Inferior parietal cortex (tissue), 1 donor: ENCODE measurements at regions not wholly inside any gene's neighbourhood (a gene's known extent, or its start where the extent isn't known, plus 50 kb on each side); places are given as distances from the start of the nearest gene placed in this dataset.

Experiments
- DNase-seq: peaks from one replicate; pipeline ENCODE4 v3.0.0-alpha.2; 2016; ENCODE audit errors: extremely low spot score

DNA sequence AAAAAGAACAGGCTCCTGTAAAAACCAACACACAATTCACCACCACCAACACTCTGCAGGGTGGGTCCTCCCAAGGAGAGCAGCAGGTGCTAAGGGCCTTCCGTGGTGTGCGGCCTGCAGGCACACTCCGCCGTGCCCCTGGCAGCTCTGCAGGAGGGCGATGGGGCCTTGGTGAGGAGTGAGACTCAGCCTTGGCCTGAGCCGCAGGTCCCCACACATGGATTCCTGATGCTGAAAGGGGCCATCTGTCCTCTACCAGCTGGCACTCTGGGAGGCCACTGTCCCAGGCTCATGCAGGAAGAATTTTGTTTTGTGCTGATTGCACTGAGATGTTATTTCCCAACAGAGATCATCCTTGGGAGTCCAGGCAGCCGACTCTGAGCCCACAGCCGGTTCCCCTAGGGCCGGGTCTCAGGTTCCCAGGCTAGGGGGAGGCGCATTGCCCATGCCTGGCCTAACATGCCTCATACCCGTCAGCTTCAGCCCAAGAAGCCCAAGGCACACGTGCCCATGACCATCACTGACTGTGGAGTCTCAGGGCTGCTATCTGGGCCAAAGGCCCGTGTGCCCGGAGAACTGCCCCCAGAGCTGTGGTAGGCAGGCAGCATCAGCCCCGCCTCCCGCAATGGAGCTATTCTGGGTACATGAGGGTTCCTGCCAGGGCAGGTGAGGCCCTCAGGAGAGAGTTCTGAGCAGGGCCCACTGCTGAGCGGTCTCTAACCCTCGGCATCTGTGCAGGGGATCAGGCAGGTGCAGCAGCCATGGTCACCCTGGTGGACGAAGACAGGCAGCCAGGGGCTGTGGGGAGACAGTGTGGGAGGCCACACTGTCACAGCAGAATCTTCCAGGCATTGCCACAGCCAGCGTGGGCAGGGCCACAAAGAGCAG, 97.9 kb upstream of the ZNF469 start:
- no peak for DNase-seq

DNA sequence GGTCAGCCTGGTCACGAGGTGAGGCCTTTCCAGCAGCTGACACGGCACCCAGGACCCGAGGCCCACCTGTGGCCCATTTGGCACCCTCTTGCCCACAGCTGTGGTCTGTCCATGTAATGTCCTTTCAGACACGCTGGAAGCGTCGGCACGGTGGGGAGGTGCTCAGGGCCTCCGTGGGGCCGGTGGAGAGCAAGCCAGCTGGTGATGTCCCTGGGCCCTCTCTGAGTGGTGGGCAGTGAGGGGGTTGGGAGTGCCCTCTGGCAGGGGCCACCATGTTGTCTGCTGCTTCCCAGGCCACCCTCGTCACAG, 97.3 kb upstream of the ZNF469 start:
- no peak for DNase-seq

DNA sequence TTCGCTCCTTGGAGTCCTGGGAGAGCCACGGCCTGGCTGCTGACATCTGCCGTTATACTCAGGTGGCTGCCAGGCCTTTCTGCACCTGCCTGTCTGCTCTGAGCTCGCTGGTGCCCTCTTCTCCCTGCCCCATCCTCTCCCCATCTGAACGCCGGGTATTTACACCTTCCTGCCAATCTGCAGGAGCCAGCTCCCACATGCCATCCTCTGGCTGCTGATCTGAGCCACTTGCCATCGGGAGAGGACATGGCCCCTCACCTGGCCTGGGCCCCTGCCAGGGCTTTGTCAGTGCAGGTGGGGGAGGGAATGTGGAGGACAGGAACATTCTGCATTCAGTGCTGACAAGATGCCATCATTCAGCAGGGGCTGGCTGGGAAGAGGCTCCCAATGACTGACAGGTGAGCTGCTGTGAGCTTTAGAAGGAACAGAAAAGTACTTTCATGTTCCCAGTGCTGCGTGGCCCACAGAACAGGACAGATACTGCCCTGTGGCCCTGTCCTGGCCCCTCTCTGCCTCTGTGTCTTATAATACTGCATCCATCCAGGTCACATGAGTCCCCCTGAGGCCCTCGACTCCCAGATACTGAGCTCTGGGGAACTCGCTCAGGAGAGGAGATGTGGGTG, 96.3 kb upstream of the ZNF469 start:
- DNase-seq = no peak

DNA sequence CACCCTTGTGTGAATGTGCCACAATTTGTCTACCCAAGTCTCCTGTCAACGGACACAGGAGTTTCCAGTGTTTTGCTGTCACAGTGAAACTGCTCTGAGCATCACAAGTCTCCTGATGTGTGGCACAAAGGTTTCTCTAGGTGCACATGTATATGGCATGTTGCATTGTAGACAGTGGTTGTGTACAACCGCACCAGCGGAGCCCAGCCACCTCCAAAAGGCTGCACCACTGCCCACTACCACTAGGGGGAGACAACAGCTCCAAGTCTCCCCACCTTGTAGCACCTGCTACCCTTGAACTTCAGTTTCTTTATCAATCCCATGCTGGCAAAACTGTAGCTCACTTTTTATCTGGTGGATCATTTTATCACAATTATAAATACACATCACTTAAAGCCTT, 95.5 kb upstream of the ZNF469 start:
- DNase-seq = no peak

DNA sequence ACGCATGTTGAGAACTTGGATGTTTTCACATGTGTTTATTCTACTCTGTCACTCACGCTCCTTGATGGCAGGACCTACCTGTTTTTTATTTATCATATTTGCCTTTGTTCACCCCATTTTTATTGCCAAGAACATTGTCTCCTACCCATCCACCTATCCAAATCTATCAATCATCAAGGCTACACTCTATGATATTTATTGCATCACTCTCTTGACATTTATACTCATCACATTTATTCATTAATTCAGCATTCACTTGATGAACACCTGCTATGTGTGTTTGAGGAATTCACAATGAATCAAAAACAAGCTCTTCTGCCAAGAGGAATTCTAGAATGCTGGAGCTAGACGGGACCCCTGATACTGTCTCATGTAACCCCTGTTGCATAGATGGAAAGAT, 94.5 kb upstream of the ZNF469 start:
- no peak for DNase-seq

DNA sequence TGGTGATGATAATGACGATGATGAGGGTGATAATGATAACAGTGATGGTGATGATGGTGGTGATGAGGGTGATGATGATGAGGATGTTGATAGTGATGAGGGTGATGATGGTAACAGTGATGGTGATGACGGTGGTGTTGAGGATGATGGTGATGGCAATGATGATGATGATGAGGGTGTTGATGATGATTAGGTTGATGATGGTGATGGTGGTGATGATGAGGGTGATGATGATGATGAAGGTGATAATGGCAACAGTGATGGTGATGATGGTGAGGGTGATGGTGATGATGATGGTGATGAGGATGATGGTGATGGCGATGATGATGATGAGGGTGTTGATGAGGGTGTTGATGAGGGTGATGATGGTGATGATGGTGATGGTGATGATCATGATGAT, 93.8 kb upstream of the ZNF469 start:
- DNase-seq = no peak

DNA sequence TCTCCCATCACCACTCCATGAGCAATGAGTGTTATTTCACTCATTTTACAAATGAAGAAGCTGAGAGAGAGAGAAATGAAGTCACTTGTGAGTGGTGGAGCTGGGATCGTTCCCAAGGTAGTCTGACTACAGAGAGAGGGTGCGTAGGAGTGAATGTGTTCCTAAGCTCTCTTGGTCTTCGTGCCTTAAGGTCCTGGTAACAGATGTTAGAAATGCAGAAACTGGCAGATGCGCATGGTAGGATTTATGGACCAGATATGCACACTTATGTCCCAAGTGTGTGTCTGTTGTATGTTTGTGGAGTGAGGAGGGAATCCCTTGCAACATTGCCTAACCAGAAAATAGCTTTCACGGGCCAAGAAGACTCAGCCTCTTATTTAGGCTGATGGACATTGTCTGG, 93.2 kb upstream of the ZNF469 start:
- peak; percentile 28 for DNase-seq

DNA sequence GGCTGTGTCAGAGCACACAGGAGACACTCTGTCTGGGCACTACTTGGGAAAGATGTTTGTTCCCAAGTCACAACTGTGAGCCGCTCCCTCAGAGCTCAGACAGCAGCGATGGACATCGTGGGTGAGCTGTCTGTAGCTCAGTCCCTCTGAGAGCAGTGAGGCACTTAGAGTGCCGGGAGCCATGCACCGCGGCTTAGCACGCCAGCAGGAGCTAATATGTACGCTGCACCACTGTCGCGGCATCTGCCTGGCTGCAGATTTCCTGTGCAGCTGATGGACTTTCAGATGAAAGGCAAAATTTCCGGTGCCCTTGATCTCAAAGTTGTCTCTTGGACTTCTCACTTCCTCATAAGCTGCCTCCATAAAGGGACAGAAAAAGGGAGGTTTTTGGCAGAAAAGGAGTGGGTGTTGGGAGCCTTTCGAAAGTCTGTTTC, 92.8 kb upstream of the ZNF469 start:
- DNase-seq = no peak

DNA sequence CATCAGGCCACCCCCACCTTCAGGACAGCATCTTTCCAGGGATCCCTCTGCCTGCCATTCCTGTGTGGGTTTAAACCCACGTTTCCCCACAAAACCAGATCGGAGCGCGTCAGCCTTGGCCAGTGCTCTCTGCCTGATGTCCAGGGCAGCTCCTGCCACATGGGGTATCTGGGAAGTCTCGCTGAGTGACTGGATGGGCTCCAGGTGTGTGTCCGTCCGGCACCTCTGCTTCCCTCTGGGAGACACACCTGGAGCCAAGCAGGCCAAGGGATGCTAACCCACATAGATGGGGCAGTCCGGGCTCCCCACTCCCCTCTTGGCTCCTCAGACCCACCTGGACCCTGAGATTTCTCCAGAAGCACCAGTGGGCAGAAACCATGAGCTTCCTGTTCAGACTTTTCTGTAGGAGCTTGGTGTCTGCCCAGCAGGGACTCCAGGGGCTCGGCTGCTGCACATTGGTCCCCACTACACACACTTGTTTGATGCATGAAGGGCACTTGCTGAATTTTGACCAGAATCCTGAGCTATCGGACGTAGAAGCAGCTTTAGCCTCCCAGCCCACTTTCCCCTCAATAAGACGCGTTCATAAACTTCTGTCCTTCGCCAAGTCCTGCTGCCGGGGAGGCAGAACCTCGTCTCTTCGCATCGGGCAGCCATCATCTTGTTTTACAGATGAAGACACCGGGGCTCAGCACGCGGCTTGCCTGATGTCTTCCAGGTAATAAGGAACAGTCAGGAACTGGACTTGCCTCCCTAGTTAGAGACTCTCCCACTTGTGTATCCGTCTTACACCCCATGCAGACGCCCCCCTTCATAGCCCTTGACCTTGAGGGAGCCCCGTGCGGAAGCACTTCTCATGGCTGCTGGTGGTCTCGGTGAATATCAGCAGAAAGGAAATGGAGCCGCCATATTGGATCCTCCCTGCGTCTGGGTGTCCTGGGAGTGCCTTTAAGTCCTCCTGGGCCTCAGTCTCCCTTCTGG, 91.6 kb upstream of the ZNF469 start:
- no peak for DNase-seq

DNA sequence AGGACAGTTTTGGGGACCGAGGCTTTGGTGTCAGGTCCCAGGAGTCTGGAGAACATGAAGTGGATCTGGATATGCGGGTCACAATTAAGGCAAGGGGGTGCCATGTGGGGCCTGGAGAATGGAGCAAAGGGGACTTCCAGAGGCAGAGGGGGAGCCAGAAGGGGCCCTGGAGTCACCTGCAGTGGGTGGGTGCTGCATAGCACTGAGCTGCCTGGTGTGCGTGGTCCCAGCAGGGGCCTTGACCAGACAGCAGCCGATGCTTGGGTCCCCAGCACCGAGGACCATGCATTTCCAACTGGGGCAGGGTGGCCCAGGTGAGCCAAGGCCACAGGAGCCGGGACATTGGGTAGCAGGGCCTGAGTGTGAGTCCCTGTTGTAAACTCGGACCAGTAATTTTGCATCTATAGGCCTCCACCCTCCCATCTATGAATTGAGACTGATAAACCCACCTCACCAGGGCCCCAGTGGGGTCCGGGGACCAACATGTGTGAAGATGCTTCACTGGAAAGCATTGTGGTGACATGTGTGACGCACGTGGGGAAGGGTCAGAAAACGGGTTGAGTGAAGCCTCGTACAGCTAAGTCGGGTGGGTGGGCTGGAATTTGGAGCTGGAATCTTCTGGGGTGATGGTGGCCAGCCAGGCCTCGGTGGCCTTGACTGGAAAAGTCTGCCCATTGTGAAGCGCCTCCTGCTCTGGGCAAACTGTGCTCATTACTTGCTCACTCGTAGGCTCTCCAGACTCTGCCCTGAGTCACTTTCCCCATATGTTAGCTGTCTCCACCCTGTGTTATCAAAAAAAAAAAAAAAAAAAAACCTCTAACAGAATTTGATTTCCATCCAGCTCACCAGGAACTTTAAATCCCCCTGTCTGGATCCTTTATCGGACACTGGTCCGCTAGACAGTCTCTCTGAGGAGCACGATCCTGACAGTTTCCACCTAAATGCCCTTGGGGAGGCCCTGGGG, 90.5 kb upstream of the ZNF469 start:
- no peak for DNase-seq

DNA sequence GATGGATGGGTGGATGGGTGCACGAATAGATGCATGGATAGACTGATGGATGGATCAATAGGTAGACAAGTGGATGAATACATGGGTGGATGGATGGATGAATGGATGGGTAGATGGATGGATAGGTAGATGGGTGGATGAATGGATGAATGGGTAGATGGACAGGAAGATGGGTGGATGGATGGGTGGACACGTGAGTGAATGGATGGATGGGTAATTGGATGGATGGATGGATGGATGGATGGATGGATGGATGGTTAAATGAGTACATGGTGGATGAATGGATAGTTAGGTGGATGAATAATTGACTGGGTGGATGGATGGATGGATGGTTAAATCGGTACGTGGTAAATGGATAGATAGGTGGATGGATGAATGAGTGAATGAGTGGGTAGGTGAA, 89.7 kb upstream of the ZNF469 start:
- no peak for DNase-seq

DNA sequence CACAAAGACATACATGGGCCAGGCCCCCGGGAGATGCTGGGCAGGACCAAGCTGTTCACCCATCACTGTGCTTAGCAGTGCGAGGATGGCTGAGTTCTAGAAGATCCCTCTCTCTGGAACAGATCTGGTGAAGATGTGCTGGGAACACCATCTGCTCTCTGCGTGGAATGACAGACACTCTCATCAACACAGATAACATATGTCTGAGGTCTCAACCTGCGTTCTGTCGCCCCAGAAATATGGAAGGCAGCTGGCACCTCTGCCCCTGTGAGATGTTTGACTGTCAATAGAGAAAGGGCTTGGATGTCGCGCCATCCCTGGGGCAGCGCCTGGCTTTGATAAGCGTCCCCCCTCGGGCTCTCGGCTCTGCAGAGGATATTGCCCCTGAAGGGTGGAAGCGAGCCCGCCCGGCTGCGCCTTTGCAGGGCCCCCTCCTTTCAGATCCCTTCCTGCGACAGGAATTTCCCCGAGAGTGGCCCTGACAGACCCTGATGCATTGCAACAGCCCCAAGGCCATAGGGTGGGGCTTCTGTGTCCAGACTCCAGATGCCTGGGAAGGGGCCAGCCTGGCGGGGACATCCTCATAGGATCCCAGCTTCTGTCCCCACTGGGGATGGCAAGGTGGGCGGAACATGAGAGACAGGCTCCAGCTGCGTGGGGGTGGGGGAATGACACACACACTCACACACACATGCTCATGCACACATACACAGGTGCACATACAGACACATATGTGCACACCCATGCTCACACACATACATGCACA, 86.9 kb upstream of the ZNF469 start:
- DNase-seq = no peak

DNA sequence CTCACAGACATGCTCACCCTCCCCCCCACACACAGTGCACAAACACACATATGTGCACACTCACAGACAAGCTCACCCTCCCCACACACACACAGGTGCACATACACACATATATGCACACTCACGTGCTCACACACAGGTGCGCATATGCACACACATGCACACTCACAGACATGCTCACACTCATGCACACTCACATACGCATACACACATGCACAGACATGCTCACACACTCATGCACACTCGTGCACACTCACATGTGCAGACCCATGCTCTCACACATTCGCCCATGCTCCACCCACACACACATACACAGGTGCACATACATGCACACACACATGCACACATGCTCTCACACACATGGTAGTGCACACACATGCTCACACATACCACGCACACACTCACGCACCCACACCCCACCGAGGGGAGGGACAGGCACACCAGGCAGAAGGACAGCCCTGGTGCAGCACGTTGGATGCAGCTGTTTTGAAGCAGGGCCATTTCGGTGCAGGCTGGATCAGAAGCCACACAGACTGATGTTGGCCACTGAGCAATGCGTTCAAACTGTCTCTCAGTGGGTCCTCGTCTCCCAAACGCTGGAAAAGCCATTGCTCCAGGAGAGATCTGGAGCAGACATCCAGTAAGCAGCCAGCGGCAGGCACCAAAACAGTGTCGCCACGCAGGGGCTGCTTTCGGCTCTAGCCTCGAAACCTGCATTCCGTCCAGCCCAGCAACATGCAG, 86.2 kb upstream of the ZNF469 start:
- no peak for DNase-seq

DNA sequence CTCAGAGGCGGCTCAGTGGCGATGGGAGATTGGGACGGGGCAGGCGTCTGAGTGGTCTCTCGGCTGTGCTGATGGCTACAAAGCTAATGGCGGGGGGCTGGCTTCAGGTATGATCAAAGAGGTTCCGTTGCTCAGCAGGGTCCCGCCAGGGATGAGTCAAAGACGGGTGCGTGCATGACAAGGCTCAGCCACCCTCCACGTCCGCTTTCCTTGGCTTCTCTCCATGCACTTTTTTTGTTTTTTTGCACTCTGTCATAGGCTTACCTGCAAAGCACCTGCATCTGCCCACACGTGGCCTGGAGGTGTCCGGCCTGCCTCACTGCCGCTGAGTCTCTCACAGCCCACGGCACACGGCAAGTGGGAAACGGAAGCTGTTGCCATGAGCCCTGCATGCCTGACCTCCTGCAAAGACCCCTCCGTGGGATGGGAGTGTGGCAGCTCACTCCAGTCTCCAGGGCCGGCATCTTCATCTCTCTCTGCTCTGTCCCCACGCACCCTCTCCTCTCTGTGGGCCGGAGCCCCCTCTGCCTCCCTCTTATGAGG, 85.5 kb upstream of the ZNF469 start:
- DNase-seq = no peak

DNA sequence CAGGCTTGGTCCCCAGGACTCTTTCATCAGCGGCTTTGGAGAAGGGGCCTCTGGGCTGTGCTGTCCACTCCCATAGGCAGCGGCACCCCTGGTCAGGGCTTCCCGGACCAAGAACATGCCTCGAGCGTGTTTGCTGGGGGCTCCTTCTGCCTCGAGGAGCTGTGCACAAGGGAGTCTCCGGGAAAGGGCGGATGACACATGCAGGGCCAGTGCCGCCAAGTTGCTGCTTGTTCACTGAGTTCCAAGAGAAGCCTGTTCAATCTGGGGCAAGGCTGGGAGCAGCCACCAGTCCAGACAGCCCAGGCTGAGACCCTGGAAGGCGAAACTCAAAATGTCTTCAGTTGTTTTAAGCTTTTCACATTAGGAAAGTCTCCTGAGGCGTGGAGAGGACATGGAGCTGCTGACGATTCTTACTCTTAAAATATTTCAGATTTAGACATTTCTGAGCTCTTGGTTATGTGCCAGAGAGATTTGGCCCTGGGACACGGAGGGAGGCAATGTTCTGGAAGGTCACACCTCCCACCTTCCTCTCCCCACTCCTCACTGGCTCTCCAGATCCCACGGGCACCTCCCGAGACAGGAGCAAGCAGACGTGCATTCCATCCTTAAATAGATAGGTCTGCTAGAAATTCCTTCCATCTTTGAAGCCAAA, 84.5 kb upstream of the ZNF469 start:
- no peak for DNase-seq

DNA sequence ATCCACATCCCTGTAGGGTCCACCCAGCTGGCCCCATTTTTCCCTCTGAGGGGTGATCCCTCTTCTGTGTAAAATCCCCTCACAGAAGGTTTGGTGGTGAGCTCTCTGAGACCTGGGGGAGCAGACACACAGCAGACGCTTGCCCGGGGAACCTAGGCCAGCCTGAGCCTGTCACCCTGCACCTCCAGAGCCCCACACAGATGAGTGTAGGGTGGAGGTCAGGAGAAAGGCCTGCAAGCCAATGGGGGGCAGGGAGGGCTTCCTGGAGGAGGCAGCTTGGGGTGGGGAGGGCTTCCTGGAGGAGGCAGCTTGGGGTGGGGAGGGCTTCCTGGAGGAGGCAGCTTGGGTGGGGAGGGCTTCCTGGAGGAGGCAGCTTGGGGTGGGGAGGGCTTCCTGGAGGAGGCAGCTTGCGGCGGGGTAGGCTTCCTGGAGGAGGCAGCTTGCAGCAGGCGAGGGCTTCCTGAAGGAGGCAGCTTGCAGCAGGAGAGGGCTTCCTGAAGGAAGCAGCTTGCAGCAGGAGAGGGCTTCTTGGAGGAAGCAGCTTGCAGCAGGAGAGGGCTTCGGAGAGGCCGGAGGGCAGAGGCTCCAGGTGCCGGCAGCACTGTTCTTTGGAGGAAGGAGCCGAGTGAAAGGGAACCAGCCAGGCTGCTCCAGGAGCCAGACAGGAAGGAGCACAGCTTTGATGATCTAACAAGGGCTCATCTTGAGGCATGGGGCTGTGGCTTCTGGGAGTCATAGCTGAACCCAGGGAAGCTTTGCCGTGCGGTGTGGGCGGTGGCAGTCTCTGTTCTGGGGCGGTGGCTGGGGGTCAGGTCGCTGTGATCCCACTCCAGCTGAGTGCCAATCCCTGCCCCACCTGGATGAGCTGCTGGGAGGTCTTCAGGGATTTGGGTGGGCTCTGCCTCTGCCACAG, 83.7 kb upstream of the ZNF469 start:
- DNase-seq = no peak

DNA sequence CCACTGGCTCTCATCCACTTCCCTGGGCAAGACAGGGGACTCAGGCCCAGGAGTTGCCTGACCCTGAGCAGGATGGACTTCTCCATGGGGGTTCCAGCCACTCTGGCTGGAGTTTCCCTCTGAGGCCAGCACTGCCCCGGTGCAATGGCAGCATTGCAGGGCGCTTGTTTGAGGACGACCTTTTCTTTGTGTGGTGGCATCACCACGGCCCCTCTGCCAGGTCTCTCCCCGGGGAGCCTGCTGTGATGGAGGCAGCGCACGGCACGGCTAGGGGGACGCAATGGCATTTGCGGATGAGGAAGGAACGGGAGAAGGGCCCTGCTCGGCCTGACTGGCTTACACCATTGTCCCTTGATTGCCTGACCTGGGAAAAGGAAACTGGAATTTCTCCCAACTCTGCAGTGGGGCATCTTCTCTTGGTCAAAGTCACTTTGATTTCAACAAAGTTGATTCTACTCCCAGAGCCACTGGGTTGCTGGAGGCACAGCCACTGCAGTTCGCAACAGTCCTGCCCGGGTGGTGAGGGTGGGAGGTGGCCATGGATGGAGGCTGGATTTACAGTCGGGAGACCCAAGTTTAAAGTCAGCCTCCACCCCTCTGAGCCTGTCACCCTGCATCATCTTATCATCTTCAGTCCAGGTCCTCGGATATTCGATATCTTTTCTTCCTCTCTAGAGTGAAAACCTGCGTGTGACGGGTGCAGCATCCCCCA, 82.9 kb upstream of the ZNF469 start:
- DNase-seq = no peak
